ENCODE measurements at regions not wholly inside any gene's neighbourhood (a gene's known extent, or its start where the extent isn't known, plus 50 kb on each side); places are given as distances from the start of the nearest gene placed in this dataset.
A peak's percentile ranks its signal among the peaks of the same experiment; 100 is the strongest.

GRCh38 chr15:47265686-47266085 is 451.6 kb upstream of the SEMA6D start:
- no peak overlapping the region for H3K4me3 ChIP-seq (ENCODE audit: low read length in 3 of 3)
- no peak overlapping the region for H3K27ac ChIP-seq (ENCODE audit: low read depth, low read length)
- H3K4me1 ChIP-seq (ENCODE audit: control insufficient read depth in 3 of 3, insufficient read depth in 3 of 3, low read length in 3 of 3) = no peaks in the 10 kb centered on the region
- no peaks in the 10 kb centered on the region for H3K36me3 ChIP-seq (ENCODE audit: control insufficient read depth in 3 of 3, insufficient read depth in 3 of 3, low read length in 3 of 3)
- no peak overlapping the region for H3K9ac ChIP-seq (ENCODE audit: low read depth in 1 of 3, low read length in 3 of 3)
- H3K9me3 ChIP-seq (ENCODE audit: control insufficient read depth in 3 of 3, low read length in 3 of 3) = no peaks in the 10 kb centered on the region
- H3K27me3 ChIP-seq (ENCODE audit: control insufficient read depth in 3 of 3, insufficient read depth in 3 of 3, low read length in 3 of 3) = no peaks in the 10 kb centered on the region

DNA sequence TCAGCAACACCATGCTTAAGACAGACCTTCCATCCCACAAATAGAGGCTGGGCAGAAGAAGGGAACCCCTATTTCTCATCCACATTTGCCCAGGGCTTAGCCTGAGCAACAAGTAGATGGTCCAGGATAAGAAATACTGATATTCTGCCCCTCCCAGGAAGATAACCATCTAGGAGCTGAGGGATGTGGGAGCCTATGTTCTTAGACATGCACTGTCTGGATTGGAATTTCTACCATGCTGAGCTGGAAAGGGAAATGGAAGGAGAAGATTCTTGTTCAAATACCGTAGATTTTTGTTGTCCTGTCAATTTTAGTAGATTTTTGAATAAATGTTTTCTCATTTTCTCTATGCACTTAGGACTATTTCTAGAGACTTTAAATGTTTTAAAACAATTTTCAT is 450.7 kb upstream of the SEMA6D start:
- no peak overlapping the region for H3K4me3 ChIP-seq (ENCODE audit: low read length in 3 of 3)
- H3K27ac ChIP-seq (ENCODE audit: low read depth, low read length) = no peak overlapping the region
- H3K27me3 ChIP-seq (ENCODE audit: control insufficient read depth in 3 of 3, insufficient read depth in 3 of 3, low read length in 3 of 3) = no peaks in the 10 kb centered on the region
- H3K9ac ChIP-seq (ENCODE audit: low read depth in 1 of 3, low read length in 3 of 3) = no peak overlapping the region
- H3K4me1 ChIP-seq (ENCODE audit: control insufficient read depth in 3 of 3, insufficient read depth in 3 of 3, low read length in 3 of 3) = no peaks in the 10 kb centered on the region
- H3K9me3 ChIP-seq (ENCODE audit: control insufficient read depth in 3 of 3, low read length in 3 of 3) = no peaks in the 10 kb centered on the region
- no peaks in the 10 kb centered on the region for H3K36me3 ChIP-seq (ENCODE audit: control insufficient read depth in 3 of 3, insufficient read depth in 3 of 3, low read length in 3 of 3)

DNA sequence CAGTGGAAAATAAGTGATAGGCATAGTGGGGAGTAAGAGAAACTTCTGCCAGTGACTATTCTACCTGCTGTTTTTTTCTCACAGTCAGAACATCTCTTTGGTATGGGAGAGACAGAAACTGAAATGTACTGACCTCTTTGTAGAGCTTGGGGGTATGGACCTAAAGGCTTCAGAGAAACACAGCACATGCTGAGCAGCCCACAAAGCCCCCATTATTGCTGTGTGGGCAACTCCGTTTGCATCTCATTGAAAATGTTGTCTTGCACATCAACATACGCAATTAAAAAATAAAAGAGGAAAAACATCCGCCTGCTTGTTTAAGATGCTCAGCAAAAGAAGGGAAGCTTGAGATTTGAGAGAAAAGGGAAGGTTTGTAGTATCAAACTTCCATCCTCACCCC is 443.4 kb upstream of the SEMA6D start:
- no peak overlapping the region for H3K9ac ChIP-seq (ENCODE audit: low read depth in 1 of 3, low read length in 3 of 3)
- no peaks in the 10 kb centered on the region for H3K27me3 ChIP-seq (ENCODE audit: control insufficient read depth in 3 of 3, insufficient read depth in 3 of 3, low read length in 3 of 3)
- H3K36me3 ChIP-seq (ENCODE audit: control insufficient read depth in 3 of 3, insufficient read depth in 3 of 3, low read length in 3 of 3) = no peaks in the 10 kb centered on the region
- no peaks in the 10 kb centered on the region for H3K4me1 ChIP-seq (ENCODE audit: control insufficient read depth in 3 of 3, insufficient read depth in 3 of 3, low read length in 3 of 3)
- H3K9me3 ChIP-seq (ENCODE audit: control insufficient read depth in 3 of 3, low read length in 3 of 3) = no peaks in the 10 kb centered on the region
- H3K4me3 ChIP-seq (ENCODE audit: low read length in 3 of 3) = no peak overlapping the region
- H3K27ac ChIP-seq (ENCODE audit: low read depth, low read length) = no peak overlapping the region

- Histone ChIP-seq H3K27me3 (ENCODE audit: control insufficient read depth in 3 of 3, insufficient read depth in 3 of 3, low read length in 3 of 3) (no peaks in the 10 kb centered on the region), H3K4me1 (ENCODE audit: control insufficient read depth in 3 of 3, insufficient read depth in 3 of 3, low read length in 3 of 3) (no peaks in the 10 kb centered on the region), H3K9me3 (ENCODE audit: control insufficient read depth in 3 of 3, low read length in 3 of 3) (no peaks in the 10 kb centered on the region), H3K36me3 (ENCODE audit: control insufficient read depth in 3 of 3, insufficient read depth in 3 of 3, low read length in 3 of 3) (no peaks in the 10 kb centered on the region), H3K9ac (ENCODE audit: low read depth in 1 of 3, low read length in 3 of 3) (no peak overlapping the region), H3K27ac (ENCODE audit: low read depth, low read length) (no peak overlapping the region), H3K4me3 (ENCODE audit: low read length in 3 of 3) (no peak overlapping the region)
These were observed 434.1 kb upstream of the SEMA6D start for GRCh38 chr15:47283246-47283645.

DNA sequence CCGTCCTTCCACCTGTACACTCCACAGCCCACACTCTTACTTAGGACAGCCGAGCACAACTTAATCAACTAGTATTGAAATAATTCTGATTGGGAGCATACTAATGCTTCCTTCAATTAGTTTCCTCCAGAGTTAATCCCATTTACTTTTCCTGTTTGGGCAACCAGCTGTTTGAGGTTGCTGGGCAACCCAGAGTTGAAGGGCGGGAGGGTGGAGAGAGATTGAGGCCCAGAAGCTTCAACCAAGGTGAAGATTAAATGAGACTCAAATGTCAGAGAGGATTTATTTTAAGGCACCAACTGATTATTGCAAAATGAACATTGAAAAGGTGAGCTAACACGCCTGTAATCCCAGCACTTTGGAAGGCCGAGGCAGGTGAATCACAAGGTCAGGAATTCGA is 428.5 kb upstream of the SEMA6D start:
- Histone ChIP-seq H3K36me3 (ENCODE audit: control insufficient read depth in 3 of 3, insufficient read depth in 3 of 3, low read length in 3 of 3) (no peaks in the 10 kb centered on the region), H3K4me1 (ENCODE audit: control insufficient read depth in 3 of 3, insufficient read depth in 3 of 3, low read length in 3 of 3) (peaks cover 0 to 6% (median 0%) of the 10 kb centered on the region in 3 donors), H3K9ac (ENCODE audit: low read depth in 1 of 3, low read length in 3 of 3) (no peak overlapping the region), H3K27ac (ENCODE audit: low read depth, low read length) (no peak overlapping the region), H3K4me3 (ENCODE audit: low read length in 3 of 3) (no peak overlapping the region), H3K27me3 (ENCODE audit: control insufficient read depth in 3 of 3, insufficient read depth in 3 of 3, low read length in 3 of 3) (no peaks in the 10 kb centered on the region), H3K9me3 (ENCODE audit: control insufficient read depth in 3 of 3, low read length in 3 of 3) (no peaks in the 10 kb centered on the region)

GRCh38 chr15:47289656-47290055 is 427.6 kb upstream of the SEMA6D start:
- Histone ChIP-seq H3K9me3 (ENCODE audit: control insufficient read depth in 3 of 3, low read length in 3 of 3) (no peaks in the 10 kb centered on the region), H3K27me3 (ENCODE audit: control insufficient read depth in 3 of 3, insufficient read depth in 3 of 3, low read length in 3 of 3) (no peaks in the 10 kb centered on the region), H3K4me3 (ENCODE audit: low read length in 3 of 3) (no peak overlapping the region), H3K9ac (ENCODE audit: low read depth in 1 of 3, low read length in 3 of 3) (no peak overlapping the region), H3K36me3 (ENCODE audit: control insufficient read depth in 3 of 3, insufficient read depth in 3 of 3, low read length in 3 of 3) (no peaks in the 10 kb centered on the region), H3K27ac (ENCODE audit: low read depth, low read length) (no peak overlapping the region), H3K4me1 (ENCODE audit: control insufficient read depth in 3 of 3, insufficient read depth in 3 of 3, low read length in 3 of 3) (peaks cover 0 to 9% (median 0%) of the 10 kb centered on the region in 3 donors)

DNA sequence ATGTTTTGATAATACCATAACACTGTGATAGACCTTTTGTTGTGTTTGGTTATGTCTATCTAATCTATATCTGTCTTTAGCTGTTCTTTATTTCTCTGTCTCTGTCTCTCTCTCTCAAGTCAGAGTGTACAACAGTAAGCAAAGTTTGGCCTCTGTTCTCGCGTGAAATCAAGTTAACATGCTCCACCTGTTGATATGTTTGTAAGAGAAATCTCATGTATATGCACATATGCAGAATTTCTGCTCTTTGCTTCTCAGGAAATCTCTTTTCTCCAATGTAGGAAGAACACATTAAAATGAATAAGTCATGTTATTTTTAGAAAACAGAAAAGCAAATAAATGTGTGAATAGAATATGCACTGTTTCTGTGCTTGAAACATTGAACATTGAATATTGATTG is 425.5 kb upstream of the SEMA6D start:
- Histone ChIP-seq H3K27me3 (ENCODE audit: control insufficient read depth in 3 of 3, insufficient read depth in 3 of 3, low read length in 3 of 3) (no peaks in the 10 kb centered on the region), H3K36me3 (ENCODE audit: control insufficient read depth in 3 of 3, insufficient read depth in 3 of 3, low read length in 3 of 3) (no peaks in the 10 kb centered on the region), H3K4me1 (ENCODE audit: control insufficient read depth in 3 of 3, insufficient read depth in 3 of 3, low read length in 3 of 3) (peaks cover 0 to 12% (median 0%) of the 10 kb centered on the region in 3 donors), H3K9me3 (ENCODE audit: control insufficient read depth in 3 of 3, low read length in 3 of 3) (no peaks in the 10 kb centered on the region), H3K4me3 (ENCODE audit: low read length in 3 of 3) (no peak overlapping the region), H3K9ac (ENCODE audit: low read depth in 1 of 3, low read length in 3 of 3) (no peak overlapping the region), H3K27ac (ENCODE audit: low read depth, low read length) (no peak overlapping the region)

DNA sequence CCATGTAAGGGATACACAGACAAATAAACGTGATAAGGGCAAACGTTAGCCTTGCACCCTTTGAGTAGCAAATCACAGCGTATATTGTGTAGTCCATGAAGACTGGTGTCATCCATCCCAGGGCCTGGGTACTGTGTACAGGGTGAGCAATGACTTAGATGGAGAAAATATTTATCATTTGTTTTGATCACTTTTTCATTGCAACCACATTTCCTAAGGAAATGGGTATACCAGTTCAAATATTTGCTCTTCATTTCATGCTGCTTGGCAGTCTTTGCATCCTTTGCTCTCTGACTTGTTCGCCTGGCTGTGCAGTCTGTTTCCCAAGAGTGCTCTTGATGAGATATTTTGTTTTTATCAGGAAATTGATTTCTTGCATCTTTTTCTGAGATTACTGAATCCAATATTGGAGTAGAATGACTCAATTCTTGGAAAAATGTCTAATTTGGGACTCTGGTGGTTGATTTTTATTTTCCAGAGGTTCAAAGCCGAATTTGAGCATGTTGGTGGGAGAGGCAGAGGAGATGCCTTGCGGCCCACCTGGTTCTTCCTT is 424.6 kb upstream of the SEMA6D start:
- Histone ChIP-seq H3K27ac (ENCODE audit: low read depth, low read length) (no peak overlapping the region), H3K27me3 (ENCODE audit: control insufficient read depth in 3 of 3, insufficient read depth in 3 of 3, low read length in 3 of 3) (no peaks in the 10 kb centered on the region), H3K9me3 (ENCODE audit: control insufficient read depth in 3 of 3, low read length in 3 of 3) (no peaks in the 10 kb centered on the region), H3K4me1 (ENCODE audit: control insufficient read depth in 3 of 3, insufficient read depth in 3 of 3, low read length in 3 of 3) (peaks cover 0 to 12% (median 0%) of the 10 kb centered on the region in 3 donors), H3K36me3 (ENCODE audit: control insufficient read depth in 3 of 3, insufficient read depth in 3 of 3, low read length in 3 of 3) (no peaks in the 10 kb centered on the region), H3K4me3 (ENCODE audit: low read length in 3 of 3) (no peak overlapping the region), H3K9ac (ENCODE audit: low read depth in 1 of 3, low read length in 3 of 3) (no peak overlapping the region)

- Histone ChIP-seq H3K27me3 (ENCODE audit: control insufficient read depth in 3 of 3, insufficient read depth in 3 of 3, low read length in 3 of 3) (no peaks in the 10 kb centered on the region), H3K36me3 (ENCODE audit: control insufficient read depth in 3 of 3, insufficient read depth in 3 of 3, low read length in 3 of 3) (no peaks in the 10 kb centered on the region), H3K9me3 (ENCODE audit: control insufficient read depth in 3 of 3, low read length in 3 of 3) (no peaks in the 10 kb centered on the region), H3K4me3 (ENCODE audit: low read length in 3 of 3) (no peak overlapping the region), H3K4me1 (ENCODE audit: control insufficient read depth in 3 of 3, insufficient read depth in 3 of 3, low read length in 3 of 3) (peaks cover 0 to 12% (median 0%) of the 10 kb centered on the region in 3 donors), H3K9ac (ENCODE audit: low read depth in 1 of 3, low read length in 3 of 3) (no peak overlapping the region), H3K27ac (ENCODE audit: low read depth, low read length) (peak overlapping the region; percentile 21)
These were observed 423.7 kb upstream of the SEMA6D start for GRCh38 chr15:47293466-47294162.

- Histone ChIP-seq H3K4me3 (ENCODE audit: low read length in 3 of 3) (no peak overlapping the region), H3K9ac (ENCODE audit: low read depth in 1 of 3, low read length in 3 of 3) (no peak overlapping the region), H3K36me3 (ENCODE audit: control insufficient read depth in 3 of 3, insufficient read depth in 3 of 3, low read length in 3 of 3) (no peaks in the 10 kb centered on the region), H3K4me1 (ENCODE audit: control insufficient read depth in 3 of 3, insufficient read depth in 3 of 3, low read length in 3 of 3) (peaks cover 0 to 12% (median 0%) of the 10 kb centered on the region in 3 donors), H3K27ac (ENCODE audit: low read depth, low read length) (no peak overlapping the region), H3K27me3 (ENCODE audit: control insufficient read depth in 3 of 3, insufficient read depth in 3 of 3, low read length in 3 of 3) (no peaks in the 10 kb centered on the region), H3K9me3 (ENCODE audit: control insufficient read depth in 3 of 3, low read length in 3 of 3) (no peaks in the 10 kb centered on the region)
These were observed 422.5 kb upstream of the SEMA6D start for GRCh38 chr15:47294765-47295259.
